GM18868 (cell line): ENCODE measurements at regions not wholly inside any gene's neighbourhood (a gene's known extent, or its start where the extent isn't known, plus 50 kb on each side); places are given as distances from the start of the nearest gene placed in this dataset.

Source experiments
- ATAC-seq: cut with Tn5 transposase; IDR thresholded peaks from one replicate; pipeline ENCODE4 v1.9.1; 2021; ENCODE audit warnings: mild to moderate bottlenecking, moderate library complexity; ENCODE audit not compliant: unreplicated experiment

- no peak for ATAC-seq
Observed at GRCh38 chr2:181332044-181332605, 125.1 kb upstream of the ITGA4 start.

- peak; percentile 56 for ATAC-seq
Observed at GRCh38 chr2:181334158-181334826, 122.9 kb upstream of the ITGA4 start.

DNA sequence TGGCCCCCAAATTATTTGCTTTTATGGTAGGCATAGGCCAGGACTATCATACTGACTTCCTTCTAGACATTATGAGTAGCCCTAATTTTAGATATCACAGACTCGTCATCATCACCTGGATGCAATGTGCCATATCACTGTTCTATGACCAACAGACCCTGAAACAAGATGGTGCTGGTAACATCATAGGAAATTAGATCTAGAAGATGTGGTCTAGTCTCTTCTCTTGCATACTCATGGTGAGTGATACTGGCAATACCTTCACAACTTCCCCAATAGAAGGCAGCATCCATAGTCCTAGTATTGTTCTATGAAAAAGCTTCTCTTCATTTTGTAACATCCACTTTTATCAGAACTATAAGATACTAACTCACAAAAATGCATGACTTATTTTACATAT is 116.3 kb upstream of the ITGA4 start:
- ATAC-seq = no peak

GRCh38 chr2:181341855-181342600 is 115.2 kb upstream of the ITGA4 start:
- no peak for ATAC-seq

GRCh38 chr2:181348107-181348837 is 108.9 kb upstream of the ITGA4 start:
- peak; percentile 86 for ATAC-seq

DNA sequence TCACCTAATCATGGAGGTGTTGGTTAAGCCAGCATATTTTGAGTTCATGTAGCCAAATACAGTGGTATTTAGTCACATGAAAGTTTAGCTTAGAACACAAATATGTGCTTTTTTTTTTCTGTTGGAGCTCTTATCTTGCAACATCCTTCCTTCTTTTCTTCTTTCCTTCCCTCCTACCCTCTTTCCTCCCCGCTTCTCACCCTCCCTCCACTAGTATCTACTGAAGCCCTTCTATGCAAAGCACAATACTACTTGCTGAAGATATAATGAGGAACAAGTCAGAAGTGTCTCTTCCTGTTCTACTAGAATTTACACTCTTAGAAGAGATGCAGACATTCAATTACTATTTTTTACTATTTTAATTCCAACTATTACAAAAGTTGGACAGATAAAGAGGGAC is 105.0 kb upstream of the ITGA4 start:
- ATAC-seq = no peak

- peak; percentile 57 for ATAC-seq
Observed at GRCh38 chr2:181354626-181355025, 102.6 kb upstream of the ITGA4 start.

GRCh38 chr2:181356526-181357130 is 100.6 kb upstream of the ITGA4 start:
- ATAC-seq = no peak

- peak; percentile 70 for ATAC-seq
Observed at GRCh38 chr2:181357979-181358378, 99.2 kb upstream of the ITGA4 start.

- no peak for ATAC-seq
Observed at GRCh38 chr2:181362561-181362960, 94.6 kb upstream of the ITGA4 start.

DNA sequence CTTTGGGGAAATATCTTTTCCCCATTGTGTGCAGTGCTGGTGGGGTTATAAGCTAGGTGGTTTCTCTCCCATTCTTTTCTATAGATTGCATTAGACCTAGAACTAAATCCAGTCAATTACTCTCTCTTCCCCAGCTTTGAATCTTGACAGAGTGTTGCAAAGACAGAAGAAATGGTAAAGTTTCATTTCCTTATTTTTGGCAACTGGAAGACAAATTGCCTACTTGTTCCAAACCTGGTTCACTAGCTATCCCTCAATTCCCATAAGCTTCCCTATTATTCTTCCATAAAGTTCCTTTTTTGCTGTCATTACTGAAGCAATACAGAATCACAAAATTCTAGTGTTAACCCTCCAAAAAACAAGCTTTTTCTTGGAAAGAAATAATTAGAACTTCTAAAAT is 94.0 kb upstream of the ITGA4 start:
- ATAC-seq = no peak

DNA sequence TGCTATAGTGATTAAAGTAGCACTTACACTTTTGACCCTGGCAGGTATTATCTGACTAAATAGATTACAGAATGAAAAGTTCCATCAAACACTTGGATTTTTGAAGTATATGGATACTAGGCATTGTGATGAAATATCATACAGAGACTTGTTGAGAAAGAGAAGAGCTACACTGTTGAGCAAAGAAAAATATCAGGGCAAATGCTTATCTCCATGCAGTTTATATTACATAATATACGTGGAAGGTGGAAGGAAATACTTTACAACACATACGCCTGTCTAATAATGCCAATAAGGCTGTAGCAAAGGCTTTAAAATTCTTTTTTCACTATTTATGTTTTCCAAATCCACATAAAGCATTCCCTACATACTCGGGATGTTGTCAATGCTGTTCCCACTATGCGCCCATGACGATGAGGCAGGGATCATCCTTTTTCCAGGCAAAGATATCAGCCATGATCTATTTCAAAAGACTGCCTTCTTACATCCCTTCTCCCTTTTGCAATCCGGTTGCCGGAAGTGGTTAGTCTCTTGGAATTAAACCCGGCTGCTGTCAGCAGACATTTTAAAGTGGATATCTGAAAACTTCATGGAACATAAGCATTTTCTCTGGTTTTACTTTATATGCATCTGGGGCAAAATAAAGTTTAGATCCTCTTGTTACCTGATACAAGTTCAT is 92.6 kb upstream of the ITGA4 start:
- no peak for ATAC-seq

DNA sequence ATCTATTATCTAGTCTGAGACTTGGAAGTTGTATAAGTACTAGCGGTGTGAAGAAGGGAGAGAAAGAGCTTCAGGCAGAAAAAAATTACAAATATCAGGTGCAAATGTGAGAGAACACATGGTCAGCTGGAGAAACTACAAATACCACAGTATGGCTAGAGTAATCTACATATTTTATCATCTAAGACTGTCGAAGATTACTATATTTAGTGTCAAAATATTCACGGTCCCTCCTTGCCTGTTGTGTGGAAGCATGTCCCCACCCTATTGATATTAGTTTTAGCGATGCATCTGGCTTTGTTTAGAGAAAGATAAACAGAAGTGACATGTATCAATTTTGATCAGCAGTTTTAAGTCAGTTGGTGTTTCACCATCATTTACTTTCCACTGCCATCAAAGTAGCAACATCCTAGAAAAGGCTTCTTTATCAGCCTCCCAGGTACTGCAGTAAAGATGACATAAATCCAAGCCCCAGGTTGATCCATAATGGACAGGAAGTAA is 90.5 kb upstream of the ITGA4 start:
- ATAC-seq = no peak

- no peak for ATAC-seq
Observed at GRCh38 chr2:181367411-181367810, 89.8 kb upstream of the ITGA4 start.

DNA sequence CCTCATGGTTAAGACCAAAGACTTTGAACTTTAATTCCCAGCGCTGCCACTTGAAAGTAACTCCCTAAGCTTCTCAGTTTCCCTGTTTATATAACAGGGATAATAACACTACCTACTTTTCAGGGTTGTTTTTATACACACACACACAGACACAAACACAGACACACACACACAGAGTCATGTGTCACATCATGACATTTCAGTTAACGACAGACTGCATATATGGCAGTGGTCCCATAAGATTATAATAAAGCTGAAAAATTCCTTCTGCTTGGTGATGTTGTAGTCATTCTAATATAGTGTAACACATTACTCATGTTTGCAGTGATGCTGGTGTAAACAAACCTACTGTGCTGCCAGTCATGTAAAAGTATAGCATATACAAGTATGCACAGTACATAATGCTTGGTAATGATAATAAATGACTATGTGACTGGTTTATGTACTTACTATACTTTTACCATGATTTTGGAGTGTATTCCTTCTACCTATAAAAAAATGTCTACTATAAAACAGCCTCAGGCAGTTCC is 89.2 kb upstream of the ITGA4 start:
- no peak for ATAC-seq

- no peak for ATAC-seq
Observed at GRCh38 chr2:181370126-181370525, 87.1 kb upstream of the ITGA4 start.

GRCh38 chr2:181371195-181371594 is 86.0 kb upstream of the ITGA4 start:
- no peak for ATAC-seq

DNA sequence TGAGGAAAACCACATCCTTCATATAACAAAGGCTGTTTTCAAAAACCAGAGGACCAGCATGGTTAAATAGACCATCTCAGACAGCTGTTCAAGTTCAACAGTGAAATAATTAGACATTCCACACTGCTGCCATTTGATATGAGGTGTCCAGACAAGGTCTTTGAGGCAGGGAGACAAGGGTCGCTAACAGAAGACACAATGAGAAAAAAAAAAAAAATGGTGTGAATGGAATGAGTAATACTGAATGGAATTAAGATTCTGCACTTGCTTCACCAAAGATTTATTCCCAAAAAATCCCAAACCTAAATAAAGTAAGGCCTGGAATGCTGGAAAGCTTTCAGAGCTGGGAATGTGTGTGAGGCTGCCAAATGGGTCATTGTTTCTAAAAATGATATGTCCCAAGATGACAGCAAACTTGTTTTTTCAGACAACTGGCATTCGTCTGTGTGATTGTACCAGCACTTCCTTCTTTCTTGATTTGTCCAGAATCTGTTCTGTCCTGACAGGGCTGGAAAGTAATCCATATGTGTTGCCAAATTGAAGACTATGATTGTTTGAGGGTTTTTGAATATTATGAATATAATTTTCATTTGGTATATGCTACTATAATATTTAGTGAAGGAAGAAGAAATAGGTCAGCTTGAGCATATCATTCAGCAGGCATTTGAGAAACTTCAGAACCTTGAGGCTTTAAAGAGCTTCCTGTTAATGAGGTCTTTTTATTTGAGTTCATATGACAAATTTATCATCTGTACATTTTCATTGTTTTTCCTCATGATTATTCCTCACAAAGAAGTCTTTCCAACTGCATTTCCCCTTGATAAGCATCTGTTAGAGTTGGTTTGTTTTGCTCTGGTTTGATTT is 85.2 kb upstream of the ITGA4 start:
- ATAC-seq = no peak

DNA sequence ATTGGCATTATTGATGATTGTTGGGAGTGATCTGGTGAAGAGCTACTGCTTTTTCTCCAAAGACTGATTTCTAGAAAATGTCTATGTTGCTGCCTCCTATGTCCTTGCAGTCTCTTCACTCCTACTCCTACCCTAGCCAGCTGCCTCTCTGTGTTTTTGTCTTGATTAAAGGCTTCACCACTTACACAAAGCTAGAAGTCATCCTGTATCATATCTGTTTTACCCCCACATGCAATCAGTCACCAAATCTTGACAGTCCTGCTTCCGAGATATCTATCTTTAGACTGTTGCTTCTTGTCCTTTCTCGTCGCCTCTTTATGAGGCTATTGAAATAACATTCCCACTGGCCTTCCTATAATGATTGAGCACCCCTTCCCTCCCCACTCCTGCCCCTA is 84.5 kb upstream of the ITGA4 start:
- ATAC-seq = no peak
